ENCODE measurements at regions not wholly inside any gene's neighbourhood (a gene's known extent, or its start where the extent isn't known, plus 50 kb on each side); places are given as distances from the start of the nearest gene placed in this dataset.

- TF ChIP-seq POLR2A (IDR thresholded peaks at IDR 0.05) (no peak), CTCF (IDR thresholded peaks at IDR 0.05) (no peak)
These were observed 463.5 kb downstream of the RASEF start for GRCh38 chr9:82599336-82599949.

All from esophagus squamous epithelium (tissue), 4 donors.